ENCODE measurements at regions not wholly inside any gene's neighbourhood (a gene's known extent, or its start where the extent isn't known, plus 50 kb on each side); places are given as distances from the start of the nearest gene placed in this dataset.

DNA sequence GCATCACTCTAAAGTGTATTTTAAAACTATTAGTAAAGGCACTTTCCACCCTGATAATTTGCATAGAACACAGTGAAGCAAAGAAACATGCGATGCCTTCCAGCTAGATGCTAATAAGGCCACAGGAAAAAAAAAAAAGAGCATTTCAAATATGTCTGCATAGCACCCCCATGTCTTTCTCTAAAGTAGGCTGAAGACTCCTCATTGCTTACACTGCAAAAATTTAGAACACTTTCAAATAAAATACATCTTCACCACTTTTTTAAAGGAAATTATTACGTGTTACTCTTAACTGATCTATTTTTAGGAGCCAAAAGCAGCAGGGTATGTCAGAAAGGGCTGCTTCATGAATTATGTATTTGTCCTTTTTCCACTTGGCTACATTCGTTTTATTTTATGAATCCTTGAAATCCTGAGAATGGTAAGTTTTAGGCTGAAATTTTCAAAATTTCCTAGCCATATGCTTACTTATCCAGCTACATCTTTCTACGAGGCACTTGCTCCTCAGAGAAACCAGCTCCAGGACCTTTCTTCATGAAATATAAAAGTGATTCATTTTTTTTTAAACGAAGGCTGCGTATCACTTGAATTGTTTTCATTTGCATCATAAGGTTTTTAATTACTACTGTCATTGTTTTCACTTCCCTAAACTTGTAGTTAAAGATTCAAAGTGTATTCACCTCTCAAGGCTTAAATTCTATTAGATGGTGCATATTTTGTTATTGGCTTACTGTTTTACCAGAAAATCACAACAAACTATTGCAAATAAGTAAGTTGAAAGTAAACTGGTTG, 513.0 kb downstream of the PTPRC start:
- no peaks in the 10 kb centered on the region for H3K27me3 ChIP-seq (replicated peaks; ENCODE audit: insufficient read depth)
- H3K9me3 ChIP-seq = no peaks in the 10 kb centered on the region
- H3K4me1 ChIP-seq (ENCODE audit: control insufficient read depth in 1 of 2, low read depth in 2 of 2) = no peaks in the 10 kb centered on the region
- DNase-seq (ENCODE audit: low spot score) = no peak
- no peak for ATAC-seq (ENCODE audit: insufficient number of reproducible peaks, low FRiP score, low read depth)
- H3K36me3 ChIP-seq = no peaks in the 10 kb centered on the region
- H3K27ac ChIP-seq = no peak overlapping the region
- TF ChIP-seq, protein P1, sequence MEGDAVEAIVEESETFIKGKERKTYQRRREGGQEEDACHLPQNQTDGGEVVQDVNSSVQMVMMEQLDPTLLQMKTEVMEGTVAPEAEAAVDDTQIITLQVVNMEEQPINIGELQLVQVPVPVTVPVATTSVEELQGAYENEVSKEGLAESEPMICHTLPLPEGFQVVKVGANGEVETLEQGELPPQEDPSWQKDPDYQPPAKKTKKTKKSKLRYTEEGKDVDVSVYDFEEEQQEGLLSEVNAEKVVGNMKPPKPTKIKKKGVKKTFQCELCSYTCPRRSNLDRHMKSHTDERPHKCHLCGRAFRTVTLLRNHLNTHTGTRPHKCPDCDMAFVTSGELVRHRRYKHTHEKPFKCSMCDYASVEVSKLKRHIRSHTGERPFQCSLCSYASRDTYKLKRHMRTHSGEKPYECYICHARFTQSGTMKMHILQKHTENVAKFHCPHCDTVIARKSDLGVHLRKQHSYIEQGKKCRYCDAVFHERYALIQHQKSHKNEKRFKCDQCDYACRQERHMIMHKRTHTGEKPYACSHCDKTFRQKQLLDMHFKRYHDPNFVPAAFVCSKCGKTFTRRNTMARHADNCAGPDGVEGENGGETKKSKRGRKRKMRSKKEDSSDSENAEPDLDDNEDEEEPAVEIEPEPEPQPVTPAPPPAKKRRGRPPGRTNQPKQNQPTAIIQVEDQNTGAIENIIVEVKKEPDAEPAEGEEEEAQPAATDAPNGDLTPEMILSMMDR (IDR thresholded peaks at IDR 0.05) = no peak
- H3K4me3 ChIP-seq = no peak overlapping the region

DNA sequence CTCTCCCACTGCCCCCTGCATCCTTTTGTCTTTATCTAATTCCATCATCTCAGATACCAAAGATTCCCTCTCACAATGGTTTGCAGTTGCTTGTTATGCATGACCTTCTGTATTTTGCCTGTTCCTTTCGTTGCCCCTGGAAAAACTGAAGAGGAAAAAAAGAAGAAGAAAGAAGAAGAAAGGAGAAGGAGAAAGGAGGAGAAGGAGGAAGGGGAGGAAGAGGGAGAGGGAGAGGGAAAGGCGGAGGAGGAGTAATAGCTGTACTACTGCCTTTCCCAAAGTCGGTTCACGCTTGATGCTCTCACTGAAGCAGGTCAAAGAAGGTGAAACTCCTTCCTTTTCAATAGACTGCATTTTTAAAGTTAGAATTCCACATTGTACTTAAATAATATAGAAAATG, 513.8 kb downstream of the PTPRC start:
- no peaks in the 10 kb centered on the region for H3K4me1 ChIP-seq (ENCODE audit: control insufficient read depth in 1 of 2, low read depth in 2 of 2)
- no peak for ATAC-seq (ENCODE audit: insufficient number of reproducible peaks, low FRiP score, low read depth)
- TF ChIP-seq, protein P1 (IDR thresholded peaks at IDR 0.05) = no peak
- H3K4me3 ChIP-seq = no peak overlapping the region
- DNase-seq (ENCODE audit: low spot score) = no peak
- H3K27ac ChIP-seq = no peak overlapping the region
- no peaks in the 10 kb centered on the region for H3K27me3 ChIP-seq (replicated peaks; ENCODE audit: insufficient read depth)
- no peaks in the 10 kb centered on the region for H3K9me3 ChIP-seq
- no peaks in the 10 kb centered on the region for H3K36me3 ChIP-seq

- no peak for DNase-seq (ENCODE audit: low spot score)
- Histone ChIP-seq H3K4me1 (ENCODE audit: control insufficient read depth in 1 of 2, low read depth in 2 of 2) (no peaks in the 10 kb centered on the region), H3K4me3 (no peak overlapping the region), H3K27ac (no peak overlapping the region), H3K9me3 (no peaks in the 10 kb centered on the region), H3K36me3 (no peaks in the 10 kb centered on the region), H3K27me3 (replicated peaks; ENCODE audit: insufficient read depth) (no peaks in the 10 kb centered on the region)
- TF ChIP-seq, protein P1 (IDR thresholded peaks at IDR 0.05) = no peak
- ATAC-seq (ENCODE audit: insufficient number of reproducible peaks, low FRiP score, low read depth) = no peak
Measured at GRCh38 chr1:199155166-199156019, 516.6 kb downstream of the PTPRC start.

GRCh38 chr1:199157494-199157893, 518.7 kb downstream of the PTPRC start:
- H3K4me3 ChIP-seq = no peak overlapping the region
- ATAC-seq (ENCODE audit: insufficient number of reproducible peaks, low FRiP score, low read depth) = no peak
- H3K27me3 ChIP-seq (replicated peaks; ENCODE audit: insufficient read depth) = no peaks in the 10 kb centered on the region
- DNase-seq (ENCODE audit: low spot score) = no peak
- no peaks in the 10 kb centered on the region for H3K4me1 ChIP-seq (ENCODE audit: control insufficient read depth in 1 of 2, low read depth in 2 of 2)
- no peaks in the 10 kb centered on the region for H3K36me3 ChIP-seq
- TF ChIP-seq, protein P1 (IDR thresholded peaks at IDR 0.05) = no peak
- H3K27ac ChIP-seq = no peak overlapping the region
- no peaks in the 10 kb centered on the region for H3K9me3 ChIP-seq

All from thoracic aorta (tissue), 2 donors.